Kidney epithelial cell (primary cell): ENCODE measurements at regions not wholly inside any gene's neighbourhood (a gene's known extent, or its start where the extent isn't known, plus 50 kb on each side); places are given as distances from the start of the nearest gene placed in this dataset.

Experiments
- DNase-seq: peaks from one replicate; pipeline ENCODE4 v3.0.0-alpha.2; 2010; ENCODE audit warnings: low read depth
- H3K27me3 ChIP-seq: 2 replicates; pipeline ENCODE4 v1.6.0; 2011; ENCODE audit warnings: low read length; ENCODE audit not compliant: control insufficient read depth, insufficient read depth
- H3K36me3 ChIP-seq: 2 replicates; pipeline ENCODE4 v1.5.1; 2011; ENCODE audit warnings: low read length; ENCODE audit not compliant: control insufficient read depth, insufficient read depth
- H3K4me3 ChIP-seq: 2 replicates; pipeline ENCODE4 v1.5.1; 2011; ENCODE audit warnings: low read depth, mild to moderate bottlenecking, control low read depth, low read length
- TF ChIP-seq, protein P1 (sequence below): IDR thresholded peaks from 2 replicates; pipeline ENCODE4 v1.5.1; 2011; ENCODE audit warnings: mild to moderate bottlenecking, moderate library complexity, low read length, control low read depth, inconsistent platforms; ENCODE audit not compliant: insufficient read depth, poor library complexity, severe bottlenecking

DNA sequence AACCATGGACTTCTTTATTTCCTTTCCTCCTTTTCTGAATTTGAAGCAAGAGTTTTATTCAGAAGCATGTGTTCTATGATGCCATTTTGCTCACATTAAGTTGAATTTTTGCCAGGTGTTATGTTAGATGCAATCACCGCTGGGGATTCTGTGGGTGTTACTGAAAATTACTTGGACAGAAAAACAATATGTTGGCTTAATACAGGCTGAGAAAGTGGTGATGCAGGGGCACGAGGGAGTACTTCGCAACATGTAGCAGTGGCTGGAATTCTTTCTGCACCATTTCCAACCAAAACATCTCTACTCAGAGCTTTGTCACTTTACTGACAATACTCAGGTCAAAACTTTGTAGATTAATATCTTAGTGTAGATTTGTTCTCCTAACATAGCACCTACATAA is 109.2 kb upstream of the PCDH18 start:
- Histone ChIP-seq H3K4me3 (no peak overlapping the region), H3K36me3 (no peaks in the 10 kb centered on the region), H3K27me3 (no peaks in the 10 kb centered on the region)
- no peak for DNase-seq
- TF ChIP-seq, protein P1, sequence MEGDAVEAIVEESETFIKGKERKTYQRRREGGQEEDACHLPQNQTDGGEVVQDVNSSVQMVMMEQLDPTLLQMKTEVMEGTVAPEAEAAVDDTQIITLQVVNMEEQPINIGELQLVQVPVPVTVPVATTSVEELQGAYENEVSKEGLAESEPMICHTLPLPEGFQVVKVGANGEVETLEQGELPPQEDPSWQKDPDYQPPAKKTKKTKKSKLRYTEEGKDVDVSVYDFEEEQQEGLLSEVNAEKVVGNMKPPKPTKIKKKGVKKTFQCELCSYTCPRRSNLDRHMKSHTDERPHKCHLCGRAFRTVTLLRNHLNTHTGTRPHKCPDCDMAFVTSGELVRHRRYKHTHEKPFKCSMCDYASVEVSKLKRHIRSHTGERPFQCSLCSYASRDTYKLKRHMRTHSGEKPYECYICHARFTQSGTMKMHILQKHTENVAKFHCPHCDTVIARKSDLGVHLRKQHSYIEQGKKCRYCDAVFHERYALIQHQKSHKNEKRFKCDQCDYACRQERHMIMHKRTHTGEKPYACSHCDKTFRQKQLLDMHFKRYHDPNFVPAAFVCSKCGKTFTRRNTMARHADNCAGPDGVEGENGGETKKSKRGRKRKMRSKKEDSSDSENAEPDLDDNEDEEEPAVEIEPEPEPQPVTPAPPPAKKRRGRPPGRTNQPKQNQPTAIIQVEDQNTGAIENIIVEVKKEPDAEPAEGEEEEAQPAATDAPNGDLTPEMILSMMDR, result no peak

GRCh38 chr4:137640838-137641158 is 108.5 kb upstream of the PCDH18 start:
- Histone ChIP-seq H3K4me3 (no peak overlapping the region), H3K27me3 (no peaks in the 10 kb centered on the region), H3K36me3 (no peaks in the 10 kb centered on the region)
- no peak for DNase-seq
- TF ChIP-seq, protein P1, result no peak

GRCh38 chr4:137640156-137640837 is 108.0 kb upstream of the PCDH18 start:
- DNase-seq, result no peak
- Histone ChIP-seq H3K27me3 (no peaks in the 10 kb centered on the region), H3K36me3 (no peaks in the 10 kb centered on the region), H3K4me3 (no peak overlapping the region)
- TF ChIP-seq, protein P1, result no peak

GRCh38 chr4:137638934-137639333 is 106.6 kb upstream of the PCDH18 start:
- no peaks in the 10 kb centered on the region for H3K36me3 ChIP-seq
- TF ChIP-seq, protein P1, result no peak
- H3K4me3 ChIP-seq, result no peak overlapping the region
- DNase-seq, result no peak
- H3K27me3 ChIP-seq, result no peaks in the 10 kb centered on the region

DNA sequence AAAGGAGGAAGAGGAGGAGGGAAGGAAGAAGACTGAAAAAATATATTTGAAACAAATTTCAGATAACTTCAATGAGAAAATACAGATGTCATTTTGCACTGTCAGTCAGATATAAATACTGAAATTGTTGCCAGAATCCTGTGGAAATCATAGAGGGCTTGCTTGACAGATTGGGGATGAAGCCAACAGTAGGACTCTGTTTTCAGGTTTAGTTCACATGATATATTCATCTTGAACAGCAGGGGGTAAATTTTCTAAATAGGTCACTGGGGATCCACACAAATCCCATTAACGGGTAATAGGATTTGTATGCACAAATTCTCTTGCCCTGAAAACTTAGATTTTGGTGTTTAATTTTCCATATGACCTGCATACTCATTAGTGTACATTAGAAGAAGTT is 103.3 kb upstream of the PCDH18 start:
- H3K27me3 ChIP-seq, result no peaks in the 10 kb centered on the region
- no peak for DNase-seq
- TF ChIP-seq, protein P1, result no peak
- H3K36me3 ChIP-seq, result no peaks in the 10 kb centered on the region
- no peak overlapping the region for H3K4me3 ChIP-seq

GRCh38 chr4:137635108-137635507 is 102.8 kb upstream of the PCDH18 start:
- H3K27me3 ChIP-seq, result no peaks in the 10 kb centered on the region
- no peaks in the 10 kb centered on the region for H3K36me3 ChIP-seq
- no peak for DNase-seq
- TF ChIP-seq, protein P1, result no peak
- H3K4me3 ChIP-seq, result no peak overlapping the region
